ENCODE measurements at regions not wholly inside any gene's neighbourhood (a gene's known extent, or its start where the extent isn't known, plus 50 kb on each side); places are given as distances from the start of the nearest gene placed in this dataset.

GRCh38 chr11:71193431-71193830, 58.9 kb downstream of the SHANK2 start:
- H3K36me3 ChIP-seq (ENCODE audit: control insufficient read depth in 2 of 2, insufficient read depth in 1 of 2, low read length in 2 of 2) = no peaks in the 10 kb centered on the region
- TF ChIP-seq ZNF302 (tag by site-specific recombination; IDR thresholded peaks at IDR 0.05; ENCODE audit: low read depth) = no peak
- no peak for TF ChIP-seq ZNF121 (tag by site-specific recombination; IDR thresholded peaks at IDR 0.05)
- TF ChIP-seq ZNF529 (tag by site-specific recombination; IDR thresholded peaks at IDR 0.05; ENCODE audit: insufficient replicate concordance) = no peak
- TF ChIP-seq CTCF (tag by site-specific recombination; IDR thresholded peaks at IDR 0.05) = no peak
- TF ChIP-seq SCRT2 (tag by site-specific recombination; IDR thresholded peaks at IDR 0.05) = no peak
- TF ChIP-seq RBAK (tag by site-specific recombination; IDR thresholded peaks at IDR 0.05) = no peak
- no peak overlapping the region for H3K27ac ChIP-seq (ENCODE audit: extremely low read depth, low read depth, low read length)
- no peaks in the 10 kb centered on the region for H3K4me1 ChIP-seq (ENCODE audit: control insufficient read depth, insufficient read depth, low read length)
- H3K4me3 ChIP-seq (ENCODE audit: low read depth, low read length) = no peak overlapping the region
- POLR2A ChIA-PET = no interaction called here
- CTCF ChIA-PET = no interaction called here
- H3K9me3 ChIP-seq (ENCODE audit: control insufficient read depth, insufficient read depth, low read depth, low read length) = no peaks in the 10 kb centered on the region

DNA sequence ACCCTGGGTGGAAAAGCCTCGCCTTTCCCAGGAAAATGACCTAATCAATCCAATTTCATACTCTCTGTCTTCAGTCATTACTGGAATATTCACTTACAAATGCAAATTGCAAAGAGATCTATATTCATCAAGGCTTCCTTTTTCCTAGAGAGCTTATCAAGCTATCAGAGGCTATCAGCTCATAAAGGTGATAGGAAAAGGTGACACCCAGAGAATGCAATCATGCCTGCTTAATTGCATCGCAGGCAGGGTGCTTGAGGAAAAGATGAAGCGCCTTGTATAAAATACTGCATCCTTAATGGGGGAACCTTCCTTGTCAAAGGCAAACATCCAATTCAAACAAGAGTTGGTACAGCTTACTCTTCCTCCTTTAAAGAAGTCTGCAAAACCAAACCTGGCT, 59.7 kb downstream of the SHANK2 start:
- Histone ChIP-seq H3K27ac (ENCODE audit: extremely low read depth, low read depth, low read length) (no peak overlapping the region), H3K4me1 (ENCODE audit: control insufficient read depth, insufficient read depth, low read length) (no peaks in the 10 kb centered on the region)
- POLR2A ChIA-PET = no interaction called here

GRCh38 chr11:71191201-71191600, 61.2 kb downstream of the SHANK2 start:
- POLR2A ChIA-PET = no interaction called here
- Histone ChIP-seq H3K9me3 (ENCODE audit: control insufficient read depth, insufficient read depth, low read depth, low read length) (no peaks in the 10 kb centered on the region), H3K4me3 (ENCODE audit: low read depth, low read length) (no peak overlapping the region), H3K4me1 (ENCODE audit: control insufficient read depth, insufficient read depth, low read length) (no peaks in the 10 kb centered on the region), H3K36me3 (ENCODE audit: control insufficient read depth in 2 of 2, insufficient read depth in 1 of 2, low read length in 2 of 2) (no peaks in the 10 kb centered on the region), H3K27ac (ENCODE audit: extremely low read depth, low read depth, low read length) (no peak overlapping the region)
- CTCF ChIA-PET = interaction anchor here (0.7 kb wide), 1 partner anchor 28 kb away, joined by 3 read pairs; no protein-coding TSS in a partner anchor
- no peak for TF ChIP-seq ZNF23 (tag by site-specific recombination; IDR thresholded peaks at IDR 0.05; ENCODE audit: borderline replicate concordance)
- no peak for TF ChIP-seq ZNF140 (tag by site-specific recombination; IDR thresholded peaks at IDR 0.05)
- no peak for TF ChIP-seq ZNF670 (tag by site-specific recombination; IDR thresholded peaks at IDR 0.05; ENCODE audit: low read depth)
- TF ChIP-seq ZNF157 (tag by site-specific recombination; IDR thresholded peaks at IDR 0.05) = no peak
- TF ChIP-seq ZNF248 (tag by site-specific recombination; IDR thresholded peaks at IDR 0.05) = no peak
- TF ChIP-seq ZNF433 (tag by site-specific recombination; IDR thresholded peaks at IDR 0.05; ENCODE audit: low read depth) = no peak
- no peak for TF ChIP-seq ZFP37 (tag by site-specific recombination; IDR thresholded peaks at IDR 0.05)
- no peak for TF ChIP-seq OSR2 (tag by site-specific recombination; IDR thresholded peaks at IDR 0.05)
- no peak for TF ChIP-seq ZNF544 (tag by site-specific recombination; IDR thresholded peaks at IDR 0.05)
- TF ChIP-seq, protein P1, sequence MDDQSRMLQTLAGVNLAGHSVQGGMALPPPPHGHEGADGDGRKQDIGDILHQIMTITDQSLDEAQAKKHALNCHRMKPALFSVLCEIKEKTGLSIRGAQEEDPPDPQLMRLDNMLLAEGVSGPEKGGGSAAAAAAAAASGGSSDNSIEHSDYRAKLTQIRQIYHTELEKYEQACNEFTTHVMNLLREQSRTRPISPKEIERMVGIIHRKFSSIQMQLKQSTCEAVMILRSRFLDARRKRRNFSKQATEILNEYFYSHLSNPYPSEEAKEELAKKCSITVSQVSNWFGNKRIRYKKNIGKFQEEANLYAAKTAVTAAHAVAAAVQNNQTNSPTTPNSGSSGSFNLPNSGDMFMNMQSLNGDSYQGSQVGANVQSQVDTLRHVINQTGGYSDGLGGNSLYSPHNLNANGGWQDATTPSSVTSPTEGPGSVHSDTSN (CRISPR knock-in tag; IDR thresholded peaks at IDR 0.05) = no peak

More for the DNA sequence above, 59.7 kb downstream of the SHANK2 start:
- no peak for TF ChIP-seq ZNF391 (tag by site-specific recombination; IDR thresholded peaks at IDR 0.05; ENCODE audit: borderline replicate concordance, low read depth)
- no peak for TF ChIP-seq ZNF211 (tag by site-specific recombination; IDR thresholded peaks at IDR 0.05; ENCODE audit: low read depth)
- TF ChIP-seq RBAK (tag by site-specific recombination; IDR thresholded peaks at IDR 0.05) = no peak
- TF ChIP-seq ZNF510 (tag by site-specific recombination; IDR thresholded peaks at IDR 0.05; ENCODE audit: insufficient replicate concordance) = no peak
- no peak for TF ChIP-seq MEIS1 (CRISPR knock-in tag; IDR thresholded peaks at IDR 0.05; ENCODE audit: borderline replicate concordance)
- no peak for TF ChIP-seq ZNF114 (tag by site-specific recombination; IDR thresholded peaks at IDR 0.05)
- TF ChIP-seq, protein P2, sequence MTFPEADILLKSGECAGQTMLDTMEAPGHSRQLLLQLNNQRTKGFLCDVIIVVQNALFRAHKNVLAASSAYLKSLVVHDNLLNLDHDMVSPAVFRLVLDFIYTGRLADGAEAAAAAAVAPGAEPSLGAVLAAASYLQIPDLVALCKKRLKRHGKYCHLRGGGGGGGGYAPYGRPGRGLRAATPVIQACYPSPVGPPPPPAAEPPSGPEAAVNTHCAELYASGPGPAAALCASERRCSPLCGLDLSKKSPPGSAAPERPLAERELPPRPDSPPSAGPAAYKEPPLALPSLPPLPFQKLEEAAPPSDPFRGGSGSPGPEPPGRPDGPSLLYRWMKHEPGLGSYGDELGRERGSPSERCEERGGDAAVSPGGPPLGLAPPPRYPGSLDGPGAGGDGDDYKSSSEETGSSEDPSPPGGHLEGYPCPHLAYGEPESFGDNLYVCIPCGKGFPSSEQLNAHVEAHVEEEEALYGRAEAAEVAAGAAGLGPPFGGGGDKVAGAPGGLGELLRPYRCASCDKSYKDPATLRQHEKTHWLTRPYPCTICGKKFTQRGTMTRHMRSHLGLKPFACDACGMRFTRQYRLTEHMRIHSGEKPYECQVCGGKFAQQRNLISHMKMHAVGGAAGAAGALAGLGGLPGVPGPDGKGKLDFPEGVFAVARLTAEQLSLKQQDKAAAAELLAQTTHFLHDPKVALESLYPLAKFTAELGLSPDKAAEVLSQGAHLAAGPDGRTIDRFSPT (tag by site-specific recombination; IDR thresholded peaks at IDR 0.05) = no peak
- no peak for TF ChIP-seq ZNF221 (tag by site-specific recombination; IDR thresholded peaks at IDR 0.05; ENCODE audit: borderline replicate concordance)
- TF ChIP-seq ZNF555 (tag by site-specific recombination; conservative IDR thresholded peaks at IDR 0.05) = no peak
- TF ChIP-seq, protein P3, sequence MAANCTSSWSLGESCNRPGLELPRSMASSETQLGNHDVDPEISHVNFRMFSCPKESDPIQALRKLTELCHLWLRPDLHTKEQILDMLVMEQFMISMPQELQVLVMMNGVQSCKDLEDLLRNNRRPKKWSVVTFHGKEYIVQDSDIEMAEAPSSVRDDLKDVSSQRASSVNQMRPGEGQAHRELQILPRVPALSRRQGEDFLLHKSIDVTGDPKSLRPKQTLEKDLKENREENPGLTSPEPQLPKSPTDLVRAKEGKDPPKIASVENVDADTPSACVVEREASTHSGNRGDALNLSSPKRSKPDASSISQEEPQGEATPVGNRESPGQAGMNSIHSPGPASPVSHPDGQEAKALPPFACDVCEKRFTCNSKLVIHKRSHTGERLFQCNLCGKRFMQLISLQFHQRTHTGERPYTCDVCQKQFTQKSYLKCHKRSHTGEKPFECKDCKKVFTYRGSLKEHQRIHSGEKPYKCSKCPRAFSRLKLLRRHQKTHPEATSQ (tag by site-specific recombination; IDR thresholded peaks at IDR 0.05) = no peak
- TF ChIP-seq ZNF610 (tag by site-specific recombination; IDR thresholded peaks at IDR 0.05; ENCODE audit: borderline replicate concordance) = no peak
- no peak for TF ChIP-seq ZNF645 (tag by site-specific recombination; IDR thresholded peaks at IDR 0.05)
- no peaks in the 10 kb centered on the region for H3K36me3 ChIP-seq (ENCODE audit: control insufficient read depth in 2 of 2, insufficient read depth in 1 of 2, low read length in 2 of 2)
- no peak overlapping the region for H3K4me3 ChIP-seq (ENCODE audit: low read depth, low read length)
- no peaks in the 10 kb centered on the region for H3K9me3 ChIP-seq (ENCODE audit: control insufficient read depth, insufficient read depth, low read depth, low read length)
- CTCF ChIA-PET = no interaction called here

Measured in HEK293 (cell line).